ENCODE measurements at regions not wholly inside any gene's neighbourhood (a gene's known extent, or its start where the extent isn't known, plus 50 kb on each side); places are given as distances from the start of the nearest gene placed in this dataset.

- TF ChIP-seq NR3C1 (CRISPR knock-in tag; IDR thresholded peaks at IDR 0.05) (no peak), GTF3A (CRISPR knock-in tag; conservative IDR thresholded peaks at IDR 0.05) (0 out of 2 replicates have a peak, but pooled peaks have one; percentile 22), GTF2F1 (IDR thresholded peaks at IDR 0.05; ENCODE audit: low read length) (no peak), UBTF (CRISPR knock-in tag; IDR thresholded peaks at IDR 0.05) (no peak), ZNF350 (CRISPR knock-in tag; IDR thresholded peaks at IDR 0.05; ENCODE audit: borderline replicate concordance, low read depth) (no peak), ZFP36L2 (CRISPR knock-in tag; IDR thresholded peaks at IDR 0.05) (no peak), PRMT3 (CRISPR knock-in tag; IDR thresholded peaks at IDR 0.05; ENCODE audit: borderline replicate concordance, low read depth) (no peak), RARG (CRISPR knock-in tag; IDR thresholded peaks at IDR 0.05; ENCODE audit: low read depth) (0 out of 2 replicates have a peak, but pooled peaks have one; percentile 44), ZFP1 (CRISPR knock-in tag; IDR thresholded peaks at IDR 0.05) (no peak), ZNF530 (CRISPR knock-in tag; IDR thresholded peaks at IDR 0.05; ENCODE audit: low read depth) (no peak), POLR2AphosphoS5 (IDR thresholded peaks at IDR 0.05; ENCODE audit: low read depth, low read length) (peak; percentile 79), ZNF597 (CRISPR knock-in tag; IDR thresholded peaks at IDR 0.05) (no peak), ZNF3 (CRISPR knock-in tag; IDR thresholded peaks at IDR 0.05) (no peak), BCL6 (CRISPR knock-in tag; IDR thresholded peaks at IDR 0.05) (peak; percentile 67), HNRNPH1 (optimal IDR thresholded peaks at IDR 0.05; ENCODE audit: low read depth, low read length) (no peak), STAT5B (CRISPR knock-in tag; IDR thresholded peaks at IDR 0.05) (no peak), ZNF180 (CRISPR knock-in tag; IDR thresholded peaks at IDR 0.05; ENCODE audit: borderline replicate concordance, low read depth) (no peak), MTA3 (CRISPR knock-in tag; IDR thresholded peaks at IDR 0.05) (no peak), ARID5B (CRISPR knock-in tag; IDR thresholded peaks at IDR 0.05) (peak; percentile 86), MBD4 (IDR thresholded peaks at IDR 0.05; ENCODE audit: borderline replicate concordance, low read length) (no peak), XBP1 (CRISPR knock-in tag; IDR thresholded peaks at IDR 0.05) (no peak), FOXJ3 (CRISPR knock-in tag; IDR thresholded peaks at IDR 0.05; ENCODE audit: borderline replicate concordance) (no peak; the same call in 1 of the 2 replicates), ZNF766 (CRISPR knock-in tag; IDR thresholded peaks at IDR 0.05; ENCODE audit: borderline replicate concordance) (no peak)
- TF ChIP-seq, protein P1, sequence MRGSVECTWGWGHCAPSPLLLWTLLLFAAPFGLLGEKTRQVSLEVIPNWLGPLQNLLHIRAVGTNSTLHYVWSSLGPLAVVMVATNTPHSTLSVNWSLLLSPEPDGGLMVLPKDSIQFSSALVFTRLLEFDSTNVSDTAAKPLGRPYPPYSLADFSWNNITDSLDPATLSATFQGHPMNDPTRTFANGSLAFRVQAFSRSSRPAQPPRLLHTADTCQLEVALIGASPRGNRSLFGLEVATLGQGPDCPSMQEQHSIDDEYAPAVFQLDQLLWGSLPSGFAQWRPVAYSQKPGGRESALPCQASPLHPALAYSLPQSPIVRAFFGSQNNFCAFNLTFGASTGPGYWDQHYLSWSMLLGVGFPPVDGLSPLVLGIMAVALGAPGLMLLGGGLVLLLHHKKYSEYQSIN (CRISPR knock-in tag; IDR thresholded peaks at IDR 0.05; ENCODE audit: borderline replicate concordance), result no peak
These were observed 1319.1 kb downstream of the TMEM121 start (continued) for GRCh38 chr14:106845286-106846087.

All from HepG2 (cell line).